WTC11 (cell line): ENCODE measurements at regions not wholly inside any gene's neighbourhood (a gene's known extent, or its start where the extent isn't known, plus 50 kb on each side); places are given as distances from the start of the nearest gene placed in this dataset.

Source experiments
- ATAC-seq: fragments of 200-7000 bp; cut with Tn5 transposase; 2 replicates; pipeline ENCODE4 v1.10.0; 2021; ENCODE audit warnings: mild to moderate bottlenecking, moderate library complexity
- CTCF ChIA-PET: fragments of 300-600 bp; sonication (Branson Sonifier 250); formaldehyde crosslinking; loops from one replicate; lab custom pipeline; 2021; ENCODE audit warnings: antibody characterized with exemption; lab: Charles Lee
- POLR2A ChIA-PET: fragments of 350-600 bp; sonication (Branson Sonifier 250); formaldehyde crosslinking; loops from one replicate; lab custom pipeline; 2021; ENCODE audit warnings: antibody characterized with exemption; lab: Charles Lee
- DNase-seq: peaks from one replicate; pipeline ENCODE4 v3.0.0; 2021; ENCODE audit warnings: low spot score
- H3K27ac Mint-ChIP-seq: 2 replicates; pipeline ENCODE4 v1.8.0; 2021; ENCODE audit warnings: mixed read lengths
- H3K27me3 Mint-ChIP-seq: 2 replicates; pipeline ENCODE4 v1.8.0; 2021; ENCODE audit warnings: low read depth, mild to moderate bottlenecking, moderate library complexity, mixed read lengths
- H3K36me3 Mint-ChIP-seq: 2 replicates; pipeline ENCODE4 v1.8.0; 2021; ENCODE audit warnings: mixed read lengths
- H3K4me1 Mint-ChIP-seq: 2 replicates; pipeline ENCODE4 v1.8.0; 2022; ENCODE audit warnings: mixed read lengths
- H3K4me3 Mint-ChIP-seq: 2 replicates; pipeline ENCODE4 v1.8.0; 2021; ENCODE audit warnings: mild to moderate bottlenecking, moderate library complexity, mixed read lengths
- H3K9me3 Mint-ChIP-seq: 2 replicates; pipeline ENCODE4 v1.8.0; 2021; ENCODE audit warnings: mixed read lengths
- ELF4 ChIP-seq: sonication (generic); formaldehyde crosslinking; IDR thresholded peaks from 2 replicates; pipeline ENCODE4 v1.8.1; 2022; ENCODE audit warnings: low read depth, mild to moderate bottlenecking, moderate library complexity, missing genetic modification reagents
- ESRRA ChIP-seq: sonication (generic); formaldehyde crosslinking; IDR thresholded peaks from 2 replicates; pipeline ENCODE4 v1.8.1; 2022; ENCODE audit warnings: mild to moderate bottlenecking, missing genetic modification reagents, borderline replicate concordance
- ETV6 ChIP-seq: sonication (generic); formaldehyde crosslinking; IDR thresholded peaks from 2 replicates; pipeline ENCODE4 v1.8.1; 2022; ENCODE audit warnings: mild to moderate bottlenecking, missing genetic modification reagents
- JAZF1 ChIP-seq: fragments of 250-450 bp; sonication (Bioruptor Pico); IDR thresholded peaks from 2 replicates; pipeline ENCODE4 v1.9.0; 2021; ENCODE audit warnings: moderate library complexity, mild to moderate bottlenecking, inconsistent platforms
- JUN ChIP-seq: sonication (generic); formaldehyde crosslinking; IDR thresholded peaks from 2 replicates; pipeline ENCODE4 v1.8.0; 2023; ENCODE audit warnings: mild to moderate bottlenecking, missing genetic modification reagents
- NFYB ChIP-seq: sonication (generic); formaldehyde crosslinking; conservative IDR thresholded peaks from 2 replicates; pipeline ENCODE4 v1.8.0; 2022; ENCODE audit warnings: low read depth, missing genetic modification reagents
- OVOL2 ChIP-seq: fragments of 250-450 bp; sonication (Bioruptor Pico); IDR thresholded peaks from 2 replicates; pipeline ENCODE4 v1.9.0; 2021; ENCODE audit warnings: mild to moderate bottlenecking, borderline replicate concordance
- PRRX2 ChIP-seq: fragments of 250-450 bp; sonication (Bioruptor Pico); IDR thresholded peaks from 2 replicates; pipeline ENCODE4 v1.8.0; 2021; ENCODE audit warnings: mild to moderate bottlenecking
- TCF7 ChIP-seq: sonication (generic); formaldehyde crosslinking; IDR thresholded peaks from 2 replicates; pipeline ENCODE4 v1.8.0; 2022; ENCODE audit warnings: mild to moderate bottlenecking, low read depth, missing genetic modification reagents, moderate library complexity
- TEAD1 ChIP-seq: sonication (generic); formaldehyde crosslinking; IDR thresholded peaks from 2 replicates; pipeline ENCODE4 v1.8.0; 2022; ENCODE audit warnings: mild to moderate bottlenecking, missing genetic modification reagents
- TP53 ChIP-seq: sonication (generic); formaldehyde crosslinking; IDR thresholded peaks from 2 replicates; pipeline ENCODE4 v1.8.1; 2023; ENCODE audit warnings: mild to moderate bottlenecking, missing genetic modification reagents
- ZBTB21 ChIP-seq: sonication (generic); formaldehyde crosslinking; IDR thresholded peaks from 2 replicates; pipeline ENCODE4 v1.8.1; 2023; ENCODE audit warnings: mild to moderate bottlenecking, missing genetic modification reagents, borderline replicate concordance
- ZNF317 ChIP-seq: sonication (generic); formaldehyde crosslinking; IDR thresholded peaks from 2 replicates; pipeline ENCODE4 v1.8.1; 2023; ENCODE audit warnings: low read depth, mild to moderate bottlenecking, moderate library complexity, missing genetic modification reagents, borderline replicate concordance
- ZNF396 ChIP-seq: fragments of 250-450 bp; sonication (Bioruptor Pico); IDR thresholded peaks from 2 replicates; pipeline ENCODE4 v1.8.0; 2021; ENCODE audit warnings: mild to moderate bottlenecking, moderate library complexity, borderline replicate concordance
- ZNF671 ChIP-seq: fragments of 250-450 bp; sonication (Bioruptor Pico); IDR thresholded peaks from 2 replicates; pipeline ENCODE4 v1.8.0; 2021; ENCODE audit warnings: mild to moderate bottlenecking
- TF ChIP-seq, protein P1 (sequence below): sonication (generic); formaldehyde crosslinking; conservative IDR thresholded peaks from 2 replicates; pipeline ENCODE4 v1.8.1; 2022; ENCODE audit warnings: mild to moderate bottlenecking, missing genetic modification reagents
- TF ChIP-seq, protein P2 (sequence below): sonication (generic); formaldehyde crosslinking; IDR thresholded peaks from 2 replicates; pipeline ENCODE4 v1.8.1; 2023; ENCODE audit warnings: mild to moderate bottlenecking, missing genetic modification reagents, borderline replicate concordance
- TF ChIP-seq, protein P3 (sequence below): fragments of 250-450 bp; sonication (Bioruptor Pico); IDR thresholded peaks from 2 replicates; pipeline ENCODE4 v1.9.0; 2021; ENCODE audit warnings: mild to moderate bottlenecking
- TF ChIP-seq, protein P4 (sequence below): fragments of 200-600 bp; IDR thresholded peaks from 2 replicates; pipeline ENCODE4 v1.8.0; 2022; ENCODE audit warnings: antibody characterized with exemption
- TF ChIP-seq, protein P5 (sequence below): sonication (generic); formaldehyde crosslinking; IDR thresholded peaks from 2 replicates; pipeline ENCODE4 v1.8.1; 2023; ENCODE audit warnings: mild to moderate bottlenecking, missing genetic modification reagents
- TF ChIP-seq, protein P6 (sequence below): fragments of 250-450 bp; sonication (Bioruptor Pico); IDR thresholded peaks from 2 replicates; pipeline ENCODE4 v1.9.0; 2021; ENCODE audit warnings: mild to moderate bottlenecking, borderline replicate concordance

DNA sequence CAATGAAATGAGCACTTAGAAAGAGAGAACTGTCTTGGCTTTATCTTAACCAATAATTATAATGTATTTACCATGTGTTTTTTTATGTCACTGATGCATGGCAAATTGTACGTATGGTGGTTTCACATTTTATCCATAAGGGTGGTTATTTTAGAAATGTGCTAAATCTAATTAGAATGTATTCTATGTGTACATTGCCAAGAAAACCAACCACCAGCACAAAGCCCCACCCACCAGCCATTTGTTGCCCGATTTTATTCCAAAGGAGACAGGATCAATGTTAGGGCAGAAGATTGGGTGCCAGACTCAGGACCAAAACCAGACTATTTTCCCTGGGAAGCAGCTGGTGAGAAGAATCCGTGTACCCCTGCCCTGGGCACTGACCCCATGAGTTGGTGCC, 63.0 kb upstream of the SOX1 start:
- POLR2A ChIA-PET, result no interaction called here
- Mint-ChIP-seq H3K36me3 (peaks cover 8% of the 10 kb centered on the region), H3K4me3 (no peak overlapping the region), H3K27me3 (peaks cover 80% of the 10 kb centered on the region), H3K27ac (no peak overlapping the region), H3K9me3 (peaks cover 13% of the 10 kb centered on the region), H3K4me1 (no peaks in the 10 kb centered on the region)
- CTCF ChIA-PET, result no interaction called here
- no peak for DNase-seq
- ATAC-seq, result no peak
- no peak for TF ChIP-seq OVOL2
- no peak for TF ChIP-seq ZNF671 (CRISPR knock-in tag)

DNA sequence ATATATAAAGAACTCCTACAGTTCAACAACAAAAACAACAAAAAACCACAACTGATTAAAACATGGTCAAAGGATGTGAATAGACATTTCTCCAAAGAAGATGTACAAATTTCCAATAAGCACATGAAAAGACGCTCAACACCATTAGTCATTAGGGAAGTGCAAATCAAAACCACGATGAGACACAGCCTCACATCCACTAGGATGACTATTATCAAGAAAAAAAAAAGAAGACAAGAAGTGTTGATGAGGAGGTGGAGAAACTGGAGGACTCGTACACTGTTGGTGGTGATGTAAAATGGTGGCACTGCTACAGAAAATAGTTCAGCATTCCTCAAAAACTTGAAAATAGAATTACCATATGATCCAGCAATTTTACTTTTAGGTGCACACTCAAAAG, 61.0 kb upstream of the SOX1 start:
- no peak overlapping the region for H3K27ac Mint-ChIP-seq
- H3K4me1 Mint-ChIP-seq, result no peaks in the 10 kb centered on the region
- peaks cover 13% of the 10 kb centered on the region for H3K9me3 Mint-ChIP-seq
- CTCF ChIA-PET, result no interaction called here
- no peak overlapping the region for H3K4me3 Mint-ChIP-seq
- H3K27me3 Mint-ChIP-seq, result peaks cover 62% of the 10 kb centered on the region
- DNase-seq, result no peak
- TF ChIP-seq PRRX2 (CRISPR knock-in tag) (no peak), ZNF317 (CRISPR knock-in tag) (no peak), ELF4 (CRISPR knock-in tag) (no peak), NFYB (CRISPR knock-in tag) (no peak), ETV6 (CRISPR knock-in tag) (no peak), TCF7 (CRISPR knock-in tag) (no peak), ESRRA (CRISPR knock-in tag) (no peak), TEAD1 (CRISPR knock-in tag) (no peak)
- TF ChIP-seq, protein P1, sequence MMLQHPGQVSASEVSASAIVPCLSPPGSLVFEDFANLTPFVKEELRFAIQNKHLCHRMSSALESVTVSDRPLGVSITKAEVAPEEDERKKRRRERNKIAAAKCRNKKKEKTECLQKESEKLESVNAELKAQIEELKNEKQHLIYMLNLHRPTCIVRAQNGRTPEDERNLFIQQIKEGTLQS (CRISPR knock-in tag), result no peak
- TF ChIP-seq, protein P2, sequence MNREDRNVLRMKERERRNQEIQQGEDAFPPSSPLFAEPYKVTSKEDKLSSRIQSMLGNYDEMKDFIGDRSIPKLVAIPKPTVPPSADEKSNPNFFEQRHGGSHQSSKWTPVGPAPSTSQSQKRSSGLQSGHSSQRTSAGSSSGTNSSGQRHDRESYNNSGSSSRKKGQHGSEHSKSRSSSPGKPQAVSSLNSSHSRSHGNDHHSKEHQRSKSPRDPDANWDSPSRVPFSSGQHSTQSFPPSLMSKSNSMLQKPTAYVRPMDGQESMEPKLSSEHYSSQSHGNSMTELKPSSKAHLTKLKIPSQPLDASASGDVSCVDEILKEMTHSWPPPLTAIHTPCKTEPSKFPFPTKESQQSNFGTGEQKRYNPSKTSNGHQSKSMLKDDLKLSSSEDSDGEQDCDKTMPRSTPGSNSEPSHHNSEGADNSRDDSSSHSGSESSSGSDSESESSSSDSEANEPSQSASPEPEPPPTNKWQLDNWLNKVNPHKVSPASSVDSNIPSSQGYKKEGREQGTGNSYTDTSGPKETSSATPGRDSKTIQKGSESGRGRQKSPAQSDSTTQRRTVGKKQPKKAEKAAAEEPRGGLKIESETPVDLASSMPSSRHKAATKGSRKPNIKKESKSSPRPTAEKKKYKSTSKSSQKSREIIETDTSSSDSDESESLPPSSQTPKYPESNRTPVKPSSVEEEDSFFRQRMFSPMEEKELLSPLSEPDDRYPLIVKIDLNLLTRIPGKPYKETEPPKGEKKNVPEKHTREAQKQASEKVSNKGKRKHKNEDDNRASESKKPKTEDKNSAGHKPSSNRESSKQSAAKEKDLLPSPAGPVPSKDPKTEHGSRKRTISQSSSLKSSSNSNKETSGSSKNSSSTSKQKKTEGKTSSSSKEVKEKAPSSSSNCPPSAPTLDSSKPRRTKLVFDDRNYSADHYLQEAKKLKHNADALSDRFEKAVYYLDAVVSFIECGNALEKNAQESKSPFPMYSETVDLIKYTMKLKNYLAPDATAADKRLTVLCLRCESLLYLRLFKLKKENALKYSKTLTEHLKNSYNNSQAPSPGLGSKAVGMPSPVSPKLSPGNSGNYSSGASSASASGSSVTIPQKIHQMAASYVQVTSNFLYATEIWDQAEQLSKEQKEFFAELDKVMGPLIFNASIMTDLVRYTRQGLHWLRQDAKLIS (CRISPR knock-in tag), result no peak
- TF ChIP-seq, protein P3, sequence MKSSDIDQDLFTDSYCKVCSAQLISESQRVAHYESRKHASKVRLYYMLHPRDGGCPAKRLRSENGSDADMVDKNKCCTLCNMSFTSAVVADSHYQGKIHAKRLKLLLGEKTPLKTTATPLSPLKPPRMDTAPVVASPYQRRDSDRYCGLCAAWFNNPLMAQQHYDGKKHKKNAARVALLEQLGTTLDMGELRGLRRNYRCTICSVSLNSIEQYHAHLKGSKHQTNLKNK (CRISPR knock-in tag), result no peak
- TF ChIP-seq, protein P4, sequence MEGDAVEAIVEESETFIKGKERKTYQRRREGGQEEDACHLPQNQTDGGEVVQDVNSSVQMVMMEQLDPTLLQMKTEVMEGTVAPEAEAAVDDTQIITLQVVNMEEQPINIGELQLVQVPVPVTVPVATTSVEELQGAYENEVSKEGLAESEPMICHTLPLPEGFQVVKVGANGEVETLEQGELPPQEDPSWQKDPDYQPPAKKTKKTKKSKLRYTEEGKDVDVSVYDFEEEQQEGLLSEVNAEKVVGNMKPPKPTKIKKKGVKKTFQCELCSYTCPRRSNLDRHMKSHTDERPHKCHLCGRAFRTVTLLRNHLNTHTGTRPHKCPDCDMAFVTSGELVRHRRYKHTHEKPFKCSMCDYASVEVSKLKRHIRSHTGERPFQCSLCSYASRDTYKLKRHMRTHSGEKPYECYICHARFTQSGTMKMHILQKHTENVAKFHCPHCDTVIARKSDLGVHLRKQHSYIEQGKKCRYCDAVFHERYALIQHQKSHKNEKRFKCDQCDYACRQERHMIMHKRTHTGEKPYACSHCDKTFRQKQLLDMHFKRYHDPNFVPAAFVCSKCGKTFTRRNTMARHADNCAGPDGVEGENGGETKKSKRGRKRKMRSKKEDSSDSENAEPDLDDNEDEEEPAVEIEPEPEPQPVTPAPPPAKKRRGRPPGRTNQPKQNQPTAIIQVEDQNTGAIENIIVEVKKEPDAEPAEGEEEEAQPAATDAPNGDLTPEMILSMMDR, result no peak
- TF ChIP-seq, protein P5, sequence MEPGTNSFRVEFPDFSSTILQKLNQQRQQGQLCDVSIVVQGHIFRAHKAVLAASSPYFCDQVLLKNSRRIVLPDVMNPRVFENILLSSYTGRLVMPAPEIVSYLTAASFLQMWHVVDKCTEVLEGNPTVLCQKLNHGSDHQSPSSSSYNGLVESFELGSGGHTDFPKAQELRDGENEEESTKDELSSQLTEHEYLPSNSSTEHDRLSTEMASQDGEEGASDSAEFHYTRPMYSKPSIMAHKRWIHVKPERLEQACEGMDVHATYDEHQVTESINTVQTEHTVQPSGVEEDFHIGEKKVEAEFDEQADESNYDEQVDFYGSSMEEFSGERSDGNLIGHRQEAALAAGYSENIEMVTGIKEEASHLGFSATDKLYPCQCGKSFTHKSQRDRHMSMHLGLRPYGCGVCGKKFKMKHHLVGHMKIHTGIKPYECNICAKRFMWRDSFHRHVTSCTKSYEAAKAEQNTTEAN (CRISPR knock-in tag), result no peak
- TF ChIP-seq, all 79 proteins: peak for 0
- H3K36me3 Mint-ChIP-seq, result peaks cover 8% of the 10 kb centered on the region
- POLR2A ChIA-PET, result no interaction called here
- no peak for ATAC-seq

DNA sequence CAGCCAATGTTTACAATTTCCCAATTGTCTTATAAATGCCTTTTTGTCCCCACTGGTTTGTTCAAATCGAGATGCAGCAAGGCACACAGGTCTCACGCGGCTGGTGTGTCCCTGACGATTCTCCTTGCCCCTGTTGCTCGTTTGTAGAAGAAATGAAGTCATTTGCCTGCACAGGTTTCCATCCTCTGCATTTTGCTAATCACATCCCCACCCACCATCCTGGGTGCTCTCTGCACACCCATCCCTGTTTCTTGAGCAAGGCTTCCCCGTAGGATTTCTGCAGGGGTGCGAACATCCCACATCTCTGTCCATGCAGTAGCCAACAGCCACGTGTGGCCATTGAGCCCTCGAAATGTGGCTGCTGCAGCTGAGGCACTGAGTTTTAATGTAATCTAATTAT, 59.8 kb upstream of the SOX1 start:
- H3K27ac Mint-ChIP-seq, result no peak overlapping the region
- H3K4me3 Mint-ChIP-seq, result no peak overlapping the region

More for the DNA sequence above, 59.8 kb upstream of the SOX1 start:
- CTCF ChIA-PET, result no interaction called here
- Mint-ChIP-seq H3K4me1 (no peaks in the 10 kb centered on the region), H3K27me3 (peaks cover 50% of the 10 kb centered on the region), H3K9me3 (peaks cover 13% of the 10 kb centered on the region), H3K36me3 (peaks cover 8% of the 10 kb centered on the region)
- no peak for ATAC-seq
- DNase-seq, result no peak
- TF ChIP-seq ESRRA (CRISPR knock-in tag), result no peak
- no peak for TF ChIP-seq TP53 (CRISPR knock-in tag)
- TF ChIP-seq, protein P6, sequence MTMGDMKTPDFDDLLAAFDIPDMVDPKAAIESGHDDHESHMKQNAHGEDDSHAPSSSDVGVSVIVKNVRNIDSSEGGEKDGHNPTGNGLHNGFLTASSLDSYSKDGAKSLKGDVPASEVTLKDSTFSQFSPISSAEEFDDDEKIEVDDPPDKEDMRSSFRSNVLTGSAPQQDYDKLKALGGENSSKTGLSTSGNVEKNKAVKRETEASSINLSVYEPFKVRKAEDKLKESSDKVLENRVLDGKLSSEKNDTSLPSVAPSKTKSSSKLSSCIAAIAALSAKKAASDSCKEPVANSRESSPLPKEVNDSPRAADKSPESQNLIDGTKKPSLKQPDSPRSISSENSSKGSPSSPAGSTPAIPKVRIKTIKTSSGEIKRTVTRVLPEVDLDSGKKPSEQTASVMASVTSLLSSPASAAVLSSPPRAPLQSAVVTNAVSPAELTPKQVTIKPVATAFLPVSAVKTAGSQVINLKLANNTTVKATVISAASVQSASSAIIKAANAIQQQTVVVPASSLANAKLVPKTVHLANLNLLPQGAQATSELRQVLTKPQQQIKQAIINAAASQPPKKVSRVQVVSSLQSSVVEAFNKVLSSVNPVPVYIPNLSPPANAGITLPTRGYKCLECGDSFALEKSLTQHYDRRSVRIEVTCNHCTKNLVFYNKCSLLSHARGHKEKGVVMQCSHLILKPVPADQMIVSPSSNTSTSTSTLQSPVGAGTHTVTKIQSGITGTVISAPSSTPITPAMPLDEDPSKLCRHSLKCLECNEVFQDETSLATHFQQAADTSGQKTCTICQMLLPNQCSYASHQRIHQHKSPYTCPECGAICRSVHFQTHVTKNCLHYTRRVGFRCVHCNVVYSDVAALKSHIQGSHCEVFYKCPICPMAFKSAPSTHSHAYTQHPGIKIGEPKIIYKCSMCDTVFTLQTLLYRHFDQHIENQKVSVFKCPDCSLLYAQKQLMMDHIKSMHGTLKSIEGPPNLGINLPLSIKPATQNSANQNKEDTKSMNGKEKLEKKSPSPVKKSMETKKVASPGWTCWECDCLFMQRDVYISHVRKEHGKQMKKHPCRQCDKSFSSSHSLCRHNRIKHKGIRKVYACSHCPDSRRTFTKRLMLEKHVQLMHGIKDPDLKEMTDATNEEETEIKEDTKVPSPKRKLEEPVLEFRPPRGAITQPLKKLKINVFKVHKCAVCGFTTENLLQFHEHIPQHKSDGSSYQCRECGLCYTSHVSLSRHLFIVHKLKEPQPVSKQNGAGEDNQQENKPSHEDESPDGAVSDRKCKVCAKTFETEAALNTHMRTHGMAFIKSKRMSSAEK (CRISPR knock-in tag), result no peak
- TF ChIP-seq ZNF396 (CRISPR knock-in tag), result no peak
- no peak for TF ChIP-seq JAZF1 (CRISPR knock-in tag)
- TF ChIP-seq ZBTB21 (CRISPR knock-in tag), result no peak
- TF ChIP-seq ZNF671 (CRISPR knock-in tag), result no peak
- no peak for TF ChIP-seq JUN (CRISPR knock-in tag)
- no peak for TF ChIP-seq TEAD1 (CRISPR knock-in tag)
- POLR2A ChIA-PET, result no interaction called here
